ENCODE measurements at regions not wholly inside any gene's neighbourhood (a gene's known extent, or its start where the extent isn't known, plus 50 kb on each side); places are given as distances from the start of the nearest gene placed in this dataset.

GRCh38 chr9:13948037-13948436 is 365.9 kb downstream of the NFIB start:
- WGBS, 2 experiments (ENCODE audit: insufficient coverage in 1 of 2, insufficient read length in 1 of 2) = 83 to 92% methylated on average over 2 of the region's 4 CpGs
- Mint-ChIP-seq H3K9me3 (no peaks in the 10 kb centered on the region), H3K27ac (no peak overlapping the region), H3K27me3 (ENCODE audit: insufficient read depth) (no peaks in the 10 kb centered on the region), H3K4me3 (no peak overlapping the region), H3K4me1 (no peaks in the 10 kb centered on the region), H3K36me3 (ENCODE audit: low read depth) (no peaks in the 10 kb centered on the region)
- no peak for DNase-seq
- Histone ChIP-seq H3K9ac (ENCODE audit: extremely low read depth, low read length, poor library complexity, severe bottlenecking) (no peak overlapping the region), H3K9me3 (ENCODE audit: control insufficient read depth, low read length) (no peaks in the 10 kb centered on the region), H3K36me3 (ENCODE audit: control insufficient read depth, insufficient read depth, low read length) (no peaks in the 10 kb centered on the region), H3K27me3 (ENCODE audit: control insufficient read depth, insufficient read depth, low read length, poor library complexity, severe bottlenecking) (no peaks in the 10 kb centered on the region), H3K4me1 (ENCODE audit: control insufficient read depth, insufficient read depth, low read length) (no peaks in the 10 kb centered on the region), H3K27ac (ENCODE audit: low read depth, low read length) (no peak overlapping the region), H3K4me3 (ENCODE audit: low read length) (no peak overlapping the region)
- TF ChIP-seq CTCF (conservative IDR thresholded peaks at IDR 0.05) = no peak

GRCh38 chr9:13943176-13943575 is 370.8 kb downstream of the NFIB start:
- no peak overlapping the region for H3K4me3 ChIP-seq (ENCODE audit: low read length)
- H3K4me1 ChIP-seq (ENCODE audit: control insufficient read depth, insufficient read depth, low read length) = no peaks in the 10 kb centered on the region
- no peaks in the 10 kb centered on the region for H3K9me3 ChIP-seq (ENCODE audit: control insufficient read depth, low read length)
- H3K27ac ChIP-seq (ENCODE audit: low read depth, low read length) = no peak overlapping the region
- Mint-ChIP-seq H3K36me3 (ENCODE audit: low read depth) (no peaks in the 10 kb centered on the region), H3K9me3 (no peaks in the 10 kb centered on the region), H3K4me3 (no peak overlapping the region), H3K27ac (no peak overlapping the region), H3K27me3 (ENCODE audit: insufficient read depth) (no peaks in the 10 kb centered on the region), H3K4me1 (no peaks in the 10 kb centered on the region)
- no peaks in the 10 kb centered on the region for H3K27me3 ChIP-seq (ENCODE audit: control insufficient read depth, insufficient read depth, low read length, poor library complexity, severe bottlenecking)
- H3K36me3 ChIP-seq (ENCODE audit: control insufficient read depth, insufficient read depth, low read length) = no peaks in the 10 kb centered on the region
- no peak for DNase-seq
- H3K9ac ChIP-seq (ENCODE audit: extremely low read depth, low read length, poor library complexity, severe bottlenecking) = no peak overlapping the region
- TF ChIP-seq CTCF (conservative IDR thresholded peaks at IDR 0.05) = no peak

GRCh38 chr9:13942695-13943094 is 371.2 kb downstream of the NFIB start:
- Histone ChIP-seq H3K4me1 (ENCODE audit: control insufficient read depth, insufficient read depth, low read length) (no peaks in the 10 kb centered on the region), H3K27me3 (ENCODE audit: control insufficient read depth, insufficient read depth, low read length, poor library complexity, severe bottlenecking) (no peaks in the 10 kb centered on the region), H3K9ac (ENCODE audit: extremely low read depth, low read length, poor library complexity, severe bottlenecking) (no peak overlapping the region), H3K9me3 (ENCODE audit: control insufficient read depth, low read length) (no peaks in the 10 kb centered on the region), H3K36me3 (ENCODE audit: control insufficient read depth, insufficient read depth, low read length) (no peaks in the 10 kb centered on the region), H3K4me3 (ENCODE audit: low read length) (no peak overlapping the region), H3K27ac (ENCODE audit: low read depth, low read length) (no peak overlapping the region)
- Mint-ChIP-seq H3K27me3 (ENCODE audit: insufficient read depth) (no peaks in the 10 kb centered on the region), H3K36me3 (ENCODE audit: low read depth) (no peaks in the 10 kb centered on the region), H3K9me3 (no peaks in the 10 kb centered on the region), H3K27ac (no peak overlapping the region), H3K4me1 (no peaks in the 10 kb centered on the region), H3K4me3 (no peak overlapping the region)
- WGBS, 2 experiments (ENCODE audit: insufficient coverage in 1 of 2, insufficient read length in 1 of 2) = 81 to 92% methylated on average over 2 to 4 of the region's 4 CpGs
- no peak for TF ChIP-seq CTCF (conservative IDR thresholded peaks at IDR 0.05)
- DNase-seq = no peak
